Transverse colon (tissue), 4 donors: ENCODE measurements at regions not wholly inside any gene's neighbourhood (a gene's known extent, or its start where the extent isn't known, plus 50 kb on each side); places are given as distances from the start of the nearest gene placed in this dataset.

ENCODE experiments used
- DNase-seq: peaks from one replicate; pipeline ENCODE4 v3.0.0-alpha.2; 2019
- H3K27ac ChIP-seq, 4 donors: fragments of 200-600 bp; sonication (generic); 2 replicates each; pipeline ENCODE4 v1.5.1; 2016 to 2018; ENCODE audit warnings: inconsistent platforms in 4 of 4
- H3K27me3 ChIP-seq: fragments of 200-600 bp; sonication (generic); 2 replicates; pipeline ENCODE4 v1.5.1; 2017; ENCODE audit warnings: inconsistent platforms
- H3K36me3 ChIP-seq, 4 donors: fragments of 200-600 bp; sonication (generic); 2 replicates each; pipeline ENCODE4 v1.5.1; 2017 to 2019; ENCODE audit warnings: inconsistent platforms in 4 of 4
- H3K4me1 ChIP-seq, 4 donors: fragments of 200-600 bp; sonication (generic); 2 replicates each; pipeline ENCODE4 v1.5.1; 2017 to 2020; ENCODE audit warnings: inconsistent platforms in 4 of 4
- H3K4me3 ChIP-seq, 4 donors: fragments of 200-600 bp; sonication (generic); 1 replicate in 1 of 4; 2 replicates in 3 of 4; pipeline versions ENCODE4 v1.5.1 to v1.6.1; 2017 to 2019; ENCODE audit warnings: inconsistent platforms in 4 of 4
- H3K9me3 ChIP-seq, 2 donors: fragments of 200-600 bp; sonication (generic); 2 replicates each; pipeline ENCODE4 v1.5.1; 2017 to 2019; ENCODE audit warnings: inconsistent platforms in 2 of 2
- CTCF ChIP-seq, 5 experiments: fragments of 200-600 bp in 3 of 5; fragments of 450-650 bp in 2 of 5; sonication (generic) in 3 of 5; IDR thresholded peaks; 1 replicate in 2 of 5; 2 replicates in 3 of 5; pipeline ENCODE4 v1.5.1; 2016 to 2017; ENCODE audit warnings: antibody characterized with exemption in 5 of 5, inconsistent platforms in 3 of 5, mild to moderate bottlenecking in 2 of 5, moderate library complexity in 1 of 5
- EP300 ChIP-seq: sonication (generic); formaldehyde crosslinking; IDR thresholded peaks from one replicate; pipeline ENCODE4 v1.6.1; 2017; ENCODE audit warnings: antibody characterized with exemption, low read depth
- POLR2A ChIP-seq: fragments of 450-650 bp; IDR thresholded peaks from one replicate; pipeline ENCODE4 v1.6.1; 2016; ENCODE audit warnings: antibody characterized with exemption, mild to moderate bottlenecking, moderate library complexity
- POLR2AphosphoS5 ChIP-seq, 3 donors: sonication (generic); formaldehyde crosslinking; IDR thresholded peaks; one replicate each; pipeline ENCODE4 v1.6.1; 2016; ENCODE audit warnings: antibody characterized with exemption in 3 of 3
- WGBS, 2 donors: methylation state at CpG; one replicate each; pipeline ENCODE4 v1.1.5; 2018; ENCODE audit warnings: low coverage in 1 of 2; 5-methylcytosine and 5-hydroxymethylcytosine counted together
- in situ Hi-C, 4 donors: fragments of 200-750 bp; cut with MboI; loops; one replicate each; pipeline versions ENCODE4 v1.15.0 to v1.15.1; 2017; ENCODE audit warnings: low sequenced_read_pairs in 3 of 4, low pct_ligation_motif_present in 1 of 4, low pct_unique_long_range_greater_than_20kb in 1 of 4
- intact Hi-C: fragments of 100-400 bp; cut with DNase I; formaldehyde crosslinking; loops from one replicate; pipeline ENCODE4 v1.15.1; 2023; ENCODE audit warnings: low total_unique reads

GRCh38 chr5:128662997-128663396, 125.0 kb upstream of the FBN2 start:
- 80 to 86% methylated on average over 2 of the region's 2 CpGs for WGBS, 2 donors

GRCh38 chr5:128665747-128666355, 127.8 kb upstream of the FBN2 start:
- no peak for TF ChIP-seq POLR2AphosphoS5 (IDR thresholded peaks at IDR 0.05)
- TF ChIP-seq EP300: no peak
- no peak for TF ChIP-seq POLR2A
- TF ChIP-seq CTCF (IDR thresholded peaks at IDR 0.05): no peak
- in situ Hi-C loops (loop anchor here in 1 of 4 donors (25.0 kb wide), 1 partner anchor 454 kb away; no protein-coding TSS in a partner anchor), intact Hi-C loops (no loop called here)
- H3K27me3 ChIP-seq: no peaks in the 10 kb centered on the region
- no peak overlapping the region for H3K4me3 ChIP-seq
- H3K27ac ChIP-seq: no peak overlapping the region
- 67% methylated on average over 5 of the region's 5 CpGs; no CpG with 5 or more reads in 1 of the 2 donors for WGBS, 2 donors
- H3K4me1 ChIP-seq: no peaks in the 10 kb centered on the region
- no peaks in the 10 kb centered on the region for H3K9me3 ChIP-seq
- no peak for DNase-seq
- no peaks in the 10 kb centered on the region for H3K36me3 ChIP-seq

More at GRCh38 chr5:128662997-128663396, 125.0 kb upstream of the FBN2 start:
- intact Hi-C loops (no loop called here), in situ Hi-C loops (loop anchor here in 1 of 4 donors (25.0 kb wide), 1 partner anchor 451 kb away; no protein-coding TSS in a partner anchor)
- Histone ChIP-seq H3K4me3 (no peak overlapping the region), H3K27ac (no peak overlapping the region), H3K9me3 (no peaks in the 10 kb centered on the region), H3K36me3 (no peaks in the 10 kb centered on the region), H3K27me3 (no peaks in the 10 kb centered on the region), H3K4me1 (no peaks in the 10 kb centered on the region)
- no peak for TF ChIP-seq POLR2A
- TF ChIP-seq CTCF (IDR thresholded peaks at IDR 0.05): no peak
- no peak for TF ChIP-seq EP300
- no peak for TF ChIP-seq POLR2AphosphoS5 (IDR thresholded peaks at IDR 0.05)
- DNase-seq: no peak

GRCh38 chr5:128667152-128667551, 129.1 kb upstream of the FBN2 start:
- DNase-seq: no peak
- Histone ChIP-seq H3K27ac (no peak overlapping the region), H3K4me3 (no peak overlapping the region), H3K36me3 (no peaks in the 10 kb centered on the region), H3K27me3 (no peaks in the 10 kb centered on the region), H3K4me1 (no peaks in the 10 kb centered on the region), H3K9me3 (no peaks in the 10 kb centered on the region)
- 88 to 100% methylated on average over 1 of the region's 1 CpG for WGBS, 2 donors
- in situ Hi-C loops (loop anchor here in 1 of 4 donors (25.0 kb wide), 1 partner anchor 455 kb away; no protein-coding TSS in a partner anchor), intact Hi-C loops (no loop called here)
- no peak for TF ChIP-seq EP300
- TF ChIP-seq CTCF (IDR thresholded peaks at IDR 0.05): no peak
- TF ChIP-seq POLR2A: no peak
- TF ChIP-seq POLR2AphosphoS5 (IDR thresholded peaks at IDR 0.05): no peak

GRCh38 chr5:128667751-128668150, 129.7 kb upstream of the FBN2 start:
- WGBS, 2 donors: 69% methylated on average over 1 of the region's 1 CpG; no CpG with 5 or more reads in 1 of the 2 donors
- in situ Hi-C loops (loop anchor here in 1 of 4 donors (25.0 kb wide), 1 partner anchor 455 kb away; no protein-coding TSS in a partner anchor), intact Hi-C loops (no loop called here)
- no peak overlapping the region for H3K27ac ChIP-seq
- no peaks in the 10 kb centered on the region for H3K36me3 ChIP-seq
- H3K4me3 ChIP-seq: no peak overlapping the region
- no peaks in the 10 kb centered on the region for H3K4me1 ChIP-seq
- H3K9me3 ChIP-seq: no peaks in the 10 kb centered on the region
- no peak for TF ChIP-seq POLR2AphosphoS5 (IDR thresholded peaks at IDR 0.05)
- TF ChIP-seq POLR2A: no peak
- TF ChIP-seq EP300: no peak
- TF ChIP-seq CTCF (IDR thresholded peaks at IDR 0.05): no peak
- no peaks in the 10 kb centered on the region for H3K27me3 ChIP-seq
- DNase-seq: no peak
